NCI-H345 treated with DMSO at 0.1 percent for 48 hours (cell line): ENCODE measurements at regions not wholly inside any gene's neighbourhood (a gene's known extent, or its start where the extent isn't known, plus 50 kb on each side); places are given as distances from the start of the nearest gene placed in this dataset.
A peak's percentile ranks its signal among the peaks of the same experiment; 100 is the strongest.
"Not testable (repeated sequence)": the region's sequence is repeated elsewhere in the genome, so short reads cannot be mapped to it uniquely, and the experiment has no call there.

Experiments
- DNase-seq: peaks from one replicate; lab custom pipeline; 2025; ENCODE audit not compliant: unreplicated experiment; lab: John Stamatoyannopoulos, UW

GRCh38 chr13:28607187-28607955 lies 51.6 kb upstream of the POMP start:
- no peak for DNase-seq

- DNase-seq, result no peak
Observed at GRCh38 chr13:28606466-28606865, 52.5 kb upstream of the POMP start.

- DNase-seq, result not testable (repeated sequence)
Observed at GRCh38 chr13:28605147-28605546, 53.8 kb upstream of the POMP start.

GRCh38 chr13:28603043-28603664 lies 55.8 kb upstream of the POMP start:
- DNase-seq, result no peak

GRCh38 chr13:28602580-28602979 lies 56.4 kb upstream of the POMP start:
- DNase-seq, result no peak

GRCh38 chr13:28601581-28601980 lies 57.3 kb upstream of the POMP start:
- DNase-seq, result no peak

- DNase-seq, result no peak
Observed at GRCh38 chr13:28597641-28598040, 61.3 kb upstream of the POMP start.

GRCh38 chr13:28590461-28590860 lies 68.5 kb upstream of the POMP start:
- DNase-seq, result no peak

- no peak for DNase-seq
Observed at GRCh38 chr13:28588296-28588695, 70.6 kb upstream of the POMP start.

- no peak for DNase-seq
Observed at GRCh38 chr13:28587174-28587540, 71.8 kb upstream of the POMP start.

GRCh38 chr13:28586439-28587173 lies 72.3 kb upstream of the POMP start:
- DNase-seq, result peak; percentile 15

GRCh38 chr13:28585561-28585960 lies 73.4 kb upstream of the POMP start:
- DNase-seq, result no peak

GRCh38 chr13:28584873-28585381 lies 74.0 kb upstream of the POMP start:
- DNase-seq, result no peak

- no peak for DNase-seq
Observed at GRCh38 chr13:28583651-28584091, 75.3 kb upstream of the POMP start.

GRCh38 chr13:28582892-28583240 lies 76.1 kb upstream of the POMP start:
- no peak for DNase-seq

- DNase-seq, result no peak
Observed at GRCh38 chr13:28582225-28582891, 76.6 kb upstream of the POMP start.

GRCh38 chr13:28581451-28581850 lies 77.5 kb upstream of the POMP start:
- DNase-seq, result no peak

GRCh38 chr13:28579736-28580135 lies 79.2 kb upstream of the POMP start:
- DNase-seq, result no peak

- DNase-seq, result no peak
Observed at GRCh38 chr13:28579322-28579721, 79.6 kb upstream of the POMP start.

- DNase-seq, result no peak
Observed at GRCh38 chr13:28576067-28576466, 81.1 kb upstream of the FLT1 start.

- no peak for DNase-seq
Observed at GRCh38 chr13:28575200-28575599, 80.3 kb upstream of the FLT1 start.
